GM18517 (cell line): ENCODE measurements at regions not wholly inside any gene's neighbourhood (a gene's known extent, or its start where the extent isn't known, plus 50 kb on each side); places are given as distances from the start of the nearest gene placed in this dataset.
"Not testable (repeated sequence)": the region's sequence is repeated elsewhere in the genome, so short reads cannot be mapped to it uniquely, and the experiment has no call there.

Experiments used
- ATAC-seq: cut with Tn5 transposase; IDR thresholded peaks from one replicate; pipeline ENCODE4 v1.9.1; 2021; ENCODE audit warnings: mild to moderate bottlenecking, moderate library complexity; ENCODE audit not compliant: unreplicated experiment

GRCh38 chr2:198653311-198653710 is 804.4 kb downstream of the SATB2 start:
- no peak for ATAC-seq

- no peak for ATAC-seq
Observed at GRCh38 chr2:198652461-198652860, 805.3 kb downstream of the SATB2 start.

GRCh38 chr2:198645816-198646215 is 811.9 kb downstream of the SATB2 start:
- no peak for ATAC-seq

DNA sequence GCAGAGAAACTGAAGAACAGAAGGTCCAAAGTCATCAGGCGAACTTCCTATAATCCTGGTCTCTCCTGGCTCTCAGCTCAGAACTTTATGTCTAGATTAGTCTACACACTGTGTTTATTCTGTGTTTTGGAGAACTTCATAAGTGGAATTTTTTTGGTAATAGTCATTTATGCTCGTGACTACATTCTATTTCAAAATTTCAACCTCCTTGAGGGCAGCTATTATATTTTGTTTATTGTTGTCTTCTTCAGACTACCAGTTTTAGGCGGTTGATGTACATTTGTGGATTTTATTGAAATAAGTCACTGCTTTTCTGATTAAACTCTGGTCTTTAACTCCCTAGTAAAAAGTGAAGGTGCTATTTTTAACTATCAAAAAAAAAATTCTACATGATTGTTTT is 816.6 kb downstream of the SATB2 start:
- no peak for ATAC-seq

GRCh38 chr2:198640463-198640862 is 817.3 kb downstream of the SATB2 start:
- no peak for ATAC-seq

DNA sequence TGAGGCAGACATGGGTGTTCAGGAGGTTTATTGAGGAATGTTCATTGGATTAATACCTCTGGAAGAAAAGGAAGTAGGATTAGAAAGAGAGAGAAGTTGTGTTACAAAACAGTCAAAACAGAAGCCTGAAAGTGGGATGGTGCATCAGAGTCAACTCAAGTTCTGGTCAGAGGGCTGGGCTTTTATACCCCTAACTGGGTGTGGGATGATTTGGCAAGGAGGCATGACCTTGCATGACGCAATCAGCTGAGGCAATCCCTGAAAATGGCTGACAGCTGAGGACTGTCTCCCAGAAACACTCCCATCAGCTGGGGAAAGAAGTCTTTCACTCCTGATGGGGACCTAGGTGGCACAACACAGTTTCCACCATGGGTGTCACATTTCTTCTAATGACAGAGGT is 818.2 kb downstream of the SATB2 start:
- no peak for ATAC-seq

- no peak for ATAC-seq
Observed at GRCh38 chr2:198638577-198638976, 819.2 kb downstream of the SATB2 start.

DNA sequence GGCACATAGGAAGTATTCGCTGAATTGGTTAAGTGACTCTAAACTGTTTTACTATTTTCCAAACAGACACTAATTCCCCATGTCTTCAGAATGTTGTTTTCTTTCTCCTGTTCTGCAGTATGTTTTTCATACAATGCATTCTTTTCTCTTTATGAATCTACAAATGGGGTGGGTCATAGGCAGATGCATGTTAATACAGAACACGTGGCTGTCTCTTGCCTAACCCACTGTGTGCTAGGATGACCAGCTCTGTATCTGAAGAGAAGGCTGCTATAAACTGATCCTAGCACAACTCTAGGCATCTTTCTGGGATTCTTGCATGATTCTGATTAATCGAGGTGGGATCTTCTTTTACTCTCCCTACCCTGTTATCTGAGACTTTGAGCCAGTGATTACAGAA is 826.0 kb downstream of the PLCL1 start:
- no peak for ATAC-seq

DNA sequence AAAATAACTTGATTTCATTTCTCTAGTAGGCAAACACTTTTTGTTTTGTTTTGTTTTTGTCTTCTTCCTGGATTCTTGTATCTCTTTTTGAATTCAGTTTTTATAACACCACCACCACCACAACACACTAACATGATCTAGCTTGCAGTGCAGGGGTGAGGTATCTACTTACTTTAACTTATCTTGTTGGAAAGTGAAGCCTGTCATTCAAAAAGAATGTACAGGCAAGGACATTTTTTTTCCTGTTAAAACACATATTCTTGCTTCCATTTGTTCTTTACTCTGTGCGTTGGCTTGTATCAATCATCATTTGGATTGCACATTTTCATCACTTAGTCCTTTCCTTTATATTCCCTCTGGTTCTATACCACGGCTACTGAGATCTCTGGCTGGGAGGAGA is 824.2 kb downstream of the PLCL1 start:
- no peak for ATAC-seq

- no peak for ATAC-seq
Observed at GRCh38 chr2:198622986-198623730, 818.8 kb downstream of the PLCL1 start.

DNA sequence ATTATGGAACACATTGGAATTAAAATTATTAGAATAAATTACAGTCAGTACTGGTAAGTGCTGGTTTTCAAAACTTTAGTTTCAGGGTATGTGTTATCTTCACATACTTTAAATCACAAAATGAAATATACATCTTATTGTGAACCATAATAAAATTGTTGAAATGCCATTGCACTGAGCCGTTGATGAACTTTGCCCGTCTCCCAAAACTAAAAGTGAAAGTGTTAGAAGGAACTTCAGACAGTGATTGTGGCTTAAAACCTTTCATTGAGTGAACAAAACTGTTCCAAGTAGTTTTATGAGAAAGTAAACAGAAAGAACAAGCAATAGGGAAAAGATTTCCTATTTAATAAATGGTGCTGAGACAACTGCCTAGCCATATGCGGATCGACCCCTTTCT is 811.6 kb downstream of the PLCL1 start:
- no peak for ATAC-seq

DNA sequence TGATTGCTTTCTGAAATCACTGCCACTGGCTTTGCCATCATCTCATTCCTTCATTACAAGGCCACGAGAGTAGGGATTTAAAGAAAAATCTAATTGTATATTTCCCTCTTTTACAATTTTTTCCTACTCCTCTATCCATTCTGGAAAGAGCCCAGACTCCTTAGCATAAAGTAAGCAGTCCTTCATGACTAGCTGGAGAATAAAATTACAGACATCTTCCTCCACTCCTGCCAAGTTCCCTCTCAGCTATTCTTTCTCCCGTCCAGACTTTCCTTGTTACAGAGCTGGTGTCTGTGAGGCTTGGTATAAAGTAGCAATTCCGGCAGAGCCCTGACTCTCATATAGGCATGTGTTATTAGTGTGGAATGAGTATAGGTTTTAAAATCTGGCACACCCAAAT is 806.8 kb downstream of the PLCL1 start:
- no peak for ATAC-seq

GRCh38 chr2:198604599-198604998 is 800.2 kb downstream of the PLCL1 start:
- no peak for ATAC-seq

GRCh38 chr2:198602986-198603385 is 798.6 kb downstream of the PLCL1 start:
- not testable (repeated sequence) for ATAC-seq

DNA sequence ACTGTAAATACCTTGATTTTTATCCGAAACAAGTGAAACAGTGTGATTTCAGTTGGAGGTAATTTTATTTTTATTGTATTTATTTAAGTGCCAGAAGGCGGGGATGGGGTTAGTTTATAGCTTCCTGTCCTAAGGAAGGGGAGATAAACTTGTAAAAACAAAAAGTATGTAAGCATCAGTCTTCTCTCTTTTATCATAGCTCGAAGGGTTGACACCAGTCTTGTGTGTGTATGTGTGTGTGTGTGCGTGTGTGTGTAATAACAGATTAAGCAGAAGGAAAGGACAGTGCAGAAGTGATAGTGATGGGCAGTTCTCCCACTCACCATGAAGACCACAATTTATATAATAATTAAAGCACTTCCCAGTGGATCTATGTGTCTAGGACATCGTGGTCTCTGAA is 793.3 kb downstream of the PLCL1 start:
- no peak for ATAC-seq

DNA sequence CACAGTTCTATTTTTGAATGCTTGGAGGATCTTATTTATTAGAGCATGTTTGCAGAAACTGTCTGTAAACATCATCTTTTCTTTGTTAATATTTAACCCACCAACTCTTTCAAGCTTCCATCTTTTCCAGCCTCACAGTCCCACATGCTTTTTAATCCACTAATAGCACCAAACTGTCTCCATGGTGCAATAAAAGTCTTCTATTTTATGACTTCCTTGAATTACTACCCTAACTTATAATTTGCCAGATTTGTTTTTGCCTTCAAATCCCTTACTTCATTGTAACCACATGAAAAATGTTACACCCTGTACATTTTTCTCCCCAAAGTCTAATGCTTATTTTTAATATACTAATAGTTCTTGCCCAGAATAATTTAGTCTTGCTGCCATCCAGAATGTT is 792.6 kb downstream of the PLCL1 start:
- no peak for ATAC-seq

DNA sequence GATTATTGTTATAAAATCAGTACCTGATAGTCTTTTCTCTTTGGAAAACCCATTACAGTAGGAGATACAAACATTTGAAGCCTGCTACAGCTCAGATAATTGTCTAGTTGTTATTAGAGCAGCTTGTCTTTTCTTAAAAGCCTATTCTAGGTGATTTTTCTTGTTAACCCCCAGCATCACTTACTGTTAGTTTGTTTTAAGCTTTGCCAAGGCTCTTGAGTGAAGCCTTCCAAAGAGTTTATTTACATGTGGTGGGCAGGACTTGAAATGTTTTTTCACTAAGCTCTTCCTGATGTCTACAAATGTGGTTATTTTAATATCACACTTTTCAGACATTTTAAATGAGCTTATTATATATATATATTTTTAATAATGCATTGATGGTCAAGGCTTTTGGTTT is 791.3 kb downstream of the PLCL1 start:
- no peak for ATAC-seq

DNA sequence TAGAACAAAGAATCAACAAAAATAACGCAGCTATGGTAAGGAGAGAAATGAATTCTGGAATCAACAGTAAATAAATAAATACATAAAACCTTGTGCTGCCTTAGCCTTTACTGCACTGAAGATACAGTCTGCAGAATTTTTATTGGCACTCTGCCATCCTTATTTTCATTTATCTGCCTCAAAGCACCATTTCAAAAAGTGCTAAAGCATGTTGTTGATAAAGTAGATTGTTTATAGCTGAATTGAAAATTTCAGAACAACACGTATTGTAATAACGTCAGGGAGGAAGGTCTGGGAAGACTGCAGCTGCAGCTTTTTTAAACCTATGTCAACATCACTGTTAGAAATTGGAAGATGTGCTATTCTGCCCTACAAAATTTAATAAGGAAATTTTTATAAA is 787.2 kb downstream of the PLCL1 start:
- ATAC-seq: no peak

GRCh38 chr2:198587741-198588140 is 783.3 kb downstream of the PLCL1 start:
- no peak for ATAC-seq

- no peak for ATAC-seq
Observed at GRCh38 chr2:198587240-198587639, 782.8 kb downstream of the PLCL1 start.

GRCh38 chr2:198571393-198571792 is 767.0 kb downstream of the PLCL1 start:
- no peak for ATAC-seq

- no peak for ATAC-seq
Observed at GRCh38 chr2:198558176-198558575, 753.8 kb downstream of the PLCL1 start.

- no peak for ATAC-seq
Observed at GRCh38 chr2:198546122-198546521, 741.7 kb downstream of the PLCL1 start.
